HL-60 (cell line): ENCODE measurements at regions not wholly inside any gene's neighbourhood (a gene's known extent, or its start where the extent isn't known, plus 50 kb on each side); places are given as distances from the start of the nearest gene placed in this dataset.
"Not testable (repeated sequence)": the region's sequence is repeated elsewhere in the genome, so short reads cannot be mapped to it uniquely, and the experiment has no call there.

Experiments used
- POLR2AphosphoS5 ChIP-seq: IDR thresholded peaks from 2 replicates; pipeline ENCODE4 v1.6.1; 2012; ENCODE audit warnings: low read depth
- SPI1 ChIP-seq: IDR thresholded peaks from 2 replicates; pipeline ENCODE4 v1.6.1; 2012; ENCODE audit warnings: low read depth, mild to moderate bottlenecking, borderline replicate concordance
- TF ChIP-seq, protein P1 (sequence below): IDR thresholded peaks from one replicate; pipeline ENCODE4 v1.5.1; 2011; ENCODE audit warnings: low read length, control low read depth, inconsistent platforms; ENCODE audit not compliant: insufficient read depth

DNA sequence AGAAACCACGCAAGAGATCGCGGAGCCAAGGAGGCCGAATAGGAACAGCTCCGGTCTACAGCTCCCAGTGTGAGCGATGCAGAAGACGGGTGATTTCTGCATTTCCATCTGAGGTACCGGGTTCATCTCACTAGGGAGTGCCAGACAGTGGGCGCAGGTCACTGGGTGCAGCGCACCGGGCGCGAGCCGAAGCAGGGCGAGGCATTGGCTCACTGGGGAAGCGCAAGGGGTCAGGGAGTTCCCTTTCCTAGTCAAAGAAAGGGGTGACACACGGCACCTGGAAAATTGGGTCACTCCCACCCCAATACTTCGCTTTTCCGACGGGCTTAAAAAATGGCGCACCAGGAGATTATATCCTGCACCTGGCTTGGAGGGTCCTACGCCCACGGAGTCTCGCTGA is 94.9 kb upstream of the NEK3 start:
- TF ChIP-seq, protein P1, sequence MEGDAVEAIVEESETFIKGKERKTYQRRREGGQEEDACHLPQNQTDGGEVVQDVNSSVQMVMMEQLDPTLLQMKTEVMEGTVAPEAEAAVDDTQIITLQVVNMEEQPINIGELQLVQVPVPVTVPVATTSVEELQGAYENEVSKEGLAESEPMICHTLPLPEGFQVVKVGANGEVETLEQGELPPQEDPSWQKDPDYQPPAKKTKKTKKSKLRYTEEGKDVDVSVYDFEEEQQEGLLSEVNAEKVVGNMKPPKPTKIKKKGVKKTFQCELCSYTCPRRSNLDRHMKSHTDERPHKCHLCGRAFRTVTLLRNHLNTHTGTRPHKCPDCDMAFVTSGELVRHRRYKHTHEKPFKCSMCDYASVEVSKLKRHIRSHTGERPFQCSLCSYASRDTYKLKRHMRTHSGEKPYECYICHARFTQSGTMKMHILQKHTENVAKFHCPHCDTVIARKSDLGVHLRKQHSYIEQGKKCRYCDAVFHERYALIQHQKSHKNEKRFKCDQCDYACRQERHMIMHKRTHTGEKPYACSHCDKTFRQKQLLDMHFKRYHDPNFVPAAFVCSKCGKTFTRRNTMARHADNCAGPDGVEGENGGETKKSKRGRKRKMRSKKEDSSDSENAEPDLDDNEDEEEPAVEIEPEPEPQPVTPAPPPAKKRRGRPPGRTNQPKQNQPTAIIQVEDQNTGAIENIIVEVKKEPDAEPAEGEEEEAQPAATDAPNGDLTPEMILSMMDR, result not testable (repeated sequence)
- TF ChIP-seq POLR2AphosphoS5, SPI1: not testable (repeated sequence)
